HepG2 (cell line): ENCODE measurements at regions not wholly inside any gene's neighbourhood (a gene's known extent, or its start where the extent isn't known, plus 50 kb on each side); places are given as distances from the start of the nearest gene placed in this dataset.
"Not testable (repeated sequence)": the region's sequence is repeated elsewhere in the genome, so short reads cannot be mapped to it uniquely, and the experiment has no call there.

Experiments
- ATAC-seq: fragments of 200-7000 bp; cut with Tn5 transposase; 3 replicates; pipeline ENCODE4 v1.9.1; 2020; ENCODE audit warnings: mild to moderate bottlenecking, moderate library complexity
- BruUV-seq: library from RNA; stranded (reverse); fragments of 400-500 nt; replicated peaks from 2 replicates; lab custom pipeline; 2021; lab: Mats Ljungman, UMichigan
- CTCF ChIA-PET: fragments of 300-600 bp; formaldehyde crosslinking; extraction: SDS; loops from one replicate; lab custom pipeline; 2021; ENCODE audit warnings: low total read pairs, inconsistent platforms, low intra/inter-chr PET ratio; lab: Yijun Ruan, JAX
- POLR2A ChIA-PET: fragments of 350-600 bp; sonication (Branson Sonifier 250); formaldehyde crosslinking; loops from one replicate; lab custom pipeline; 2020; ENCODE audit warnings: antibody characterized with exemption, inconsistent platforms; lab: Yijun Ruan, JAX
- DNase-seq: peaks from one replicate; pipeline ENCODE4 v3.0.0-alpha.2; 2015; ENCODE audit warnings: low spot score
- FAIRE-seq: peaks from 3 replicates; lab custom pipeline; 2011; peaks lifted over from hg19 to GRCh38; lab: Jason Lieb, UNC
- H2AFZ ChIP-seq: one replicate; pipeline ENCODE4 v1.6.1; 2011; ENCODE audit warnings: low read length, inconsistent platforms
- H3K27ac ChIP-seq: fragments of 300-600 bp; 3 replicates; pipeline ENCODE4 v1.8.0; 2011; ENCODE audit warnings: mixed run types, mild to moderate bottlenecking, mixed read lengths, low read length, inconsistent platforms; ENCODE audit not compliant: insufficient read depth; ENCODE audit errors: extremely low read length
- H3K27me3 ChIP-seq, 2 experiments: fragments of 200-600 bp in 1 of 2; 2 replicates in 1 of 2; 3 replicates in 1 of 2; pipeline versions ENCODE4 v1.6.0 to v1.8.0; 2011; ENCODE audit warnings: low read length in 2 of 2, mild to moderate bottlenecking in 2 of 2, moderate library complexity in 2 of 2, inconsistent platforms in 1 of 2; ENCODE audit not compliant: insufficient read depth in 2 of 2, control insufficient read depth in 1 of 2
- H3K36me3 ChIP-seq, 2 experiments: fragments of 200-600 bp in 1 of 2; replicated peaks in 1 of 2; 2 replicates in 1 of 2; 3 replicates in 1 of 2; pipeline versions ENCODE4 v1.5.1 to v1.8.0; 2011; ENCODE audit warnings: low read length in 2 of 2, inconsistent platforms in 1 of 2; ENCODE audit not compliant: insufficient read depth in 2 of 2, control insufficient read depth in 1 of 2
- H3K4me1 ChIP-seq: 2 replicates; pipeline ENCODE4 v1.5.1; 2012; ENCODE audit warnings: low read length, inconsistent platforms; ENCODE audit not compliant: insufficient read depth
- H3K4me2 ChIP-seq: 2 replicates; pipeline ENCODE4 v1.6.0; 2011; ENCODE audit warnings: low read depth, low read length, inconsistent platforms
- H3K4me3 ChIP-seq, 3 experiments: fragments of 200-600 bp in 1 of 3; sonication (generic), shearing (Covaris generic) in 1 of 3; replicated peaks in 1 of 3; 2 replicates each; pipeline ENCODE4 v1.5.1; 2011 to 2016; ENCODE audit warnings: low read length in 3 of 3, inconsistent platforms in 2 of 3, low read depth in 2 of 3, mild to moderate bottlenecking in 2 of 3, control low read depth in 1 of 3, mixed read lengths in 1 of 3; ENCODE audit not compliant: insufficient read depth in 1 of 3
- H3K79me2 ChIP-seq: one replicate; pipeline ENCODE4 v1.6.1; 2011; ENCODE audit warnings: low read length, inconsistent platforms; ENCODE audit not compliant: insufficient read depth
- H3K9ac ChIP-seq: 2 replicates; pipeline ENCODE4 v1.6.0; 2011; ENCODE audit warnings: mild to moderate bottlenecking, low read depth, low read length, inconsistent platforms; ENCODE audit not compliant: insufficient read depth
- H3K9me3 ChIP-seq: 2 replicates; pipeline ENCODE4 v1.5.1; 2012; ENCODE audit warnings: mild to moderate bottlenecking, low read length
- H4K20me1 ChIP-seq: 2 replicates; pipeline ENCODE4 v1.6.0; 2011; ENCODE audit warnings: inconsistent platforms, mild to moderate bottlenecking, low read length, moderate library complexity; ENCODE audit not compliant: insufficient read depth
- ATAD3A ChIP-seq: sonication (generic); formaldehyde crosslinking; IDR thresholded peaks from 2 replicates; pipeline ENCODE4 v1.4.0; 2020; ENCODE audit warnings: missing genetic modification reagents
- ATF5 ChIP-seq: sonication (generic); formaldehyde crosslinking; IDR thresholded peaks from 2 replicates; pipeline ENCODE4 v1.4.0; 2020; ENCODE audit warnings: mild to moderate bottlenecking, low read depth, missing genetic modification reagents
- DR1 ChIP-seq: sonication (generic); formaldehyde crosslinking; IDR thresholded peaks from 2 replicates; pipeline ENCODE4 v1.8.0; 2021; ENCODE audit warnings: mild to moderate bottlenecking, missing genetic modification reagents, inconsistent platforms
- SSRP1 ChIP-seq: IDR thresholded peaks from 2 replicates; pipeline ENCODE4 v1.6.1; 2016; ENCODE audit warnings: control low read depth
- WIZ ChIP-seq: sonication (generic); formaldehyde crosslinking; IDR thresholded peaks from 2 replicates; pipeline ENCODE4 v1.5.1; 2020; ENCODE audit warnings: mild to moderate bottlenecking, missing genetic modification reagents
- ZC3H13 ChIP-seq: sonication (generic); formaldehyde crosslinking; IDR thresholded peaks from 2 replicates; pipeline ENCODE4 v1.8.1; 2023; ENCODE audit warnings: mild to moderate bottlenecking, missing genetic modification reagents, moderate library complexity
- ZHX2 ChIP-seq, 2 experiments: sonication (generic) in 1 of 2; formaldehyde crosslinking in 1 of 2; IDR thresholded peaks; 2 replicates each; pipeline versions ENCODE4 v1.6.1 to v1.9.0; 2014 to 2022; ENCODE audit warnings: antibody characterized with exemption in 1 of 2, borderline replicate concordance in 1 of 2, inconsistent platforms in 1 of 2, low read depth in 1 of 2, missing genetic modification reagents in 1 of 2
- ZNF138 ChIP-seq: sonication (generic); formaldehyde crosslinking; IDR thresholded peaks from 2 replicates; pipeline ENCODE4 v1.5.0; 2020; ENCODE audit warnings: mild to moderate bottlenecking, low read depth, missing genetic modification reagents
- ZNF256 ChIP-seq: sonication (generic); formaldehyde crosslinking; conservative IDR thresholded peaks from 2 replicates; pipeline ENCODE4 v1.4.0; 2020; ENCODE audit warnings: missing genetic modification reagents
- ZNF317 ChIP-seq: sonication (generic); formaldehyde crosslinking; IDR thresholded peaks from 2 replicates; pipeline ENCODE4 v1.5.0; 2020; ENCODE audit warnings: mild to moderate bottlenecking, missing genetic modification reagents
- ZNF557 ChIP-seq: sonication (generic); formaldehyde crosslinking; IDR thresholded peaks from 2 replicates; pipeline ENCODE4 v1.4.0; 2020; ENCODE audit warnings: missing genetic modification reagents
- WGBS: methylation state at CpG from one replicate; pipeline ENCODE4 v1.1.6; 2017; ENCODE audit warnings: low lambda C conversion rate; 5-methylcytosine and 5-hydroxymethylcytosine counted together
- in situ Hi-C: cut with HindIII; loops from 2 replicates; pipeline ENCODE4 v1.10.0; 2017; ENCODE audit warnings: low pct_unique_long_range_greater_than_20kb; ENCODE audit not compliant: extremely low pct_ligation_motif_present
- intact Hi-C: fragments of 100-400 bp; cut with micrococcal nuclease; formaldehyde crosslinking; loops from one replicate; pipeline ENCODE4 v1.10.0; 2022; ENCODE audit not compliant: unreplicated experiment
- TF ChIP-seq, protein P1 (sequence below): sonication (generic); formaldehyde crosslinking; IDR thresholded peaks from 2 replicates; pipeline ENCODE4 v1.4.0; 2020; ENCODE audit warnings: missing genetic modification reagents, borderline replicate concordance

DNA sequence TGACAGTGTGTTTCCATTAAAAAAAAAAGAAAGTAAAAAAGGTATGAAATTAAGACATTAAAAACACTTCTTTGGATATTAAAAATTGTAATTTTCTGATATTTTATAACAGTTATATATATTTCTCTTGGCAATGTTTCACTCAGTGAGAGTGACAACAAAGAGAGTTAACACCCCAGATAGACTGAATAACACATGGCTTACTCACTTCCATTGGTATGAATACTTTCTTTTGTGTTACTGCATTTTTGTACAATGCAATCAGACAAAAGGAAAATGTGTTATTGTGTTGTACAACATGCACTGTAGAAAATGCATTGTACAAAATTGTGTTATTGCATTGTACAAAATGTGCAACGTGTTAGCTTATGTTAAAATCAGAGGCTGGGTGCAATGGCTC lies 676.6 kb upstream of the AMELY start:
- H3K27me3 ChIP-seq, POLR2A ChIA-PET, intact Hi-C loops, H3K4me2 ChIP-seq, DNase-seq, H3K4me3 ChIP-seq, FAIRE-seq, H3K9ac ChIP-seq, H3K27ac ChIP-seq, CTCF ChIA-PET, H3K36me3 ChIP-seq, H4K20me1 ChIP-seq, H3K9me3 ChIP-seq, H3K4me1 ChIP-seq, in situ Hi-C loops, ATAC-seq, BruUV-seq, H3K79me2 ChIP-seq, H2AFZ ChIP-seq: not testable (repeated sequence)
- 0% methylated on average over 1 of the region's 1 CpG for WGBS

GRCh38 chrY:7562541-7562940 lies 651.0 kb upstream of the AMELY start:
- no peaks in the 10 kb centered on the region for H4K20me1 ChIP-seq
- no peak overlapping the region for H3K4me2 ChIP-seq
- 0% methylated on average over 1 of the region's 4 CpGs for WGBS
- no peaks in the 10 kb centered on the region for H3K36me3 ChIP-seq
- intact Hi-C loops: no loop called here
- H3K4me3 ChIP-seq: no peak overlapping the region
- CTCF ChIA-PET: no interaction called here
- H3K27me3 ChIP-seq: no peaks in the 10 kb centered on the region
- POLR2A ChIA-PET: no interaction called here
- no peak for DNase-seq
- no peak overlapping the region for H3K27ac ChIP-seq
- BruUV-seq: no TSS peak
- FAIRE-seq: no peak
- no peak overlapping the region for H3K9ac ChIP-seq
- no peaks in the 10 kb centered on the region for H3K4me1 ChIP-seq
- H3K79me2 ChIP-seq: no peaks in the 10 kb centered on the region
- ATAC-seq: no peak
- H2AFZ ChIP-seq: no peak overlapping the region
- in situ Hi-C loops: no loop called here
- no peaks in the 10 kb centered on the region for H3K9me3 ChIP-seq
- no peak for TF ChIP-seq ZNF256 (CRISPR knock-in tag)
- TF ChIP-seq WIZ (CRISPR knock-in tag): no peak
- TF ChIP-seq ZHX2 (IDR thresholded peaks at IDR 0.05; ENCODE audit: low read depth): no peak
- no peak for TF ChIP-seq ZHX2 (CRISPR knock-in tag; IDR thresholded peaks at IDR 0.05; ENCODE audit: borderline replicate concordance)
- no peak for TF ChIP-seq ZNF138 (CRISPR knock-in tag)
- no peak for TF ChIP-seq DR1
- no peak for TF ChIP-seq ZNF557 (CRISPR knock-in tag)
- TF ChIP-seq ATAD3A (CRISPR knock-in tag): no peak
- TF ChIP-seq SSRP1 (CRISPR knock-in tag): no peak
- no peak for TF ChIP-seq ZNF317
- no peak for TF ChIP-seq ZC3H13
- TF ChIP-seq, protein P1, sequence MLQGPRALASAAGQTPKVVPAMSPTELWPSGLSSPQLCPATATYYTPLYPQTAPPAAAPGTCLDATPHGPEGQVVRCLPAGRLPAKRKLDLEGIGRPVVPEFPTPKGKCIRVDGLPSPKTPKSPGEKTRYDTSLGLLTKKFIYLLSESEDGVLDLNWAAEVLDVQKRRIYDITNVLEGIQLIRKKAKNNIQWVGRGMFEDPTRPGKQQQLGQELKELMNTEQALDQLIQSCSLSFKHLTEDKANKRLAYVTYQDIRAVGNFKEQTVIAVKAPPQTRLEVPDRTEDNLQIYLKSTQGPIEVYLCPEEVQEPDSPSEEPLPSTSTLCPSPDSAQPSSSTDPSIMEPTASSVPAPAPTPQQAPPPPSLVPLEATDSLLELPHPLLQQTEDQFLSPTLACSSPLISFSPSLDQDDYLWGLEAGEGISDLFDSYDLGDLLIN (CRISPR knock-in tag): no peak
- TF ChIP-seq ATF5: no peak
